Muscle layer of duodenum (tissue), 2 donors: ENCODE measurements at regions not wholly inside any gene's neighbourhood (a gene's known extent, or its start where the extent isn't known, plus 50 kb on each side); places are given as distances from the start of the nearest gene placed in this dataset.
"Not testable (repeated sequence)": the region's sequence is repeated elsewhere in the genome, so short reads cannot be mapped to it uniquely, and the experiment has no call there.

Experiments used
- H3K27ac ChIP-seq: one replicate; pipeline ENCODE4 v1.7.0; 2013; ENCODE audit warnings: mild to moderate bottlenecking, low read length
- H3K27me3 ChIP-seq: one replicate; pipeline ENCODE4 v1.7.0; 2013; ENCODE audit warnings: low read depth, mild to moderate bottlenecking, control low read depth, low read length
- H3K36me3 ChIP-seq, 2 donors: one replicate each; pipeline ENCODE4 v1.7.0; 2013; ENCODE audit warnings: low read length in 2 of 2, control low read depth in 1 of 2, mild to moderate bottlenecking in 1 of 2; ENCODE audit not compliant: insufficient read depth in 2 of 2, control insufficient read depth in 1 of 2
- H3K4me1 ChIP-seq, 2 donors: one replicate each; pipeline ENCODE4 v1.7.0; 2013; ENCODE audit warnings: low read length in 2 of 2, mild to moderate bottlenecking in 2 of 2, control low read depth in 1 of 2, moderate library complexity in 1 of 2; ENCODE audit not compliant: insufficient read depth in 2 of 2, control insufficient read depth in 1 of 2
- H3K4me3 ChIP-seq, 2 donors: one replicate each; pipeline ENCODE4 v1.7.0; 2013; ENCODE audit warnings: low read length in 2 of 2, low read depth in 1 of 2, mild to moderate bottlenecking in 1 of 2
- H3K9me3 ChIP-seq, 2 donors: one replicate each; pipeline ENCODE4 v1.7.0; 2013; ENCODE audit warnings: low read length in 2 of 2, control low read depth in 1 of 2, mild to moderate bottlenecking in 1 of 2; ENCODE audit not compliant: control insufficient read depth in 1 of 2
- donor health status: healthy.

DNA sequence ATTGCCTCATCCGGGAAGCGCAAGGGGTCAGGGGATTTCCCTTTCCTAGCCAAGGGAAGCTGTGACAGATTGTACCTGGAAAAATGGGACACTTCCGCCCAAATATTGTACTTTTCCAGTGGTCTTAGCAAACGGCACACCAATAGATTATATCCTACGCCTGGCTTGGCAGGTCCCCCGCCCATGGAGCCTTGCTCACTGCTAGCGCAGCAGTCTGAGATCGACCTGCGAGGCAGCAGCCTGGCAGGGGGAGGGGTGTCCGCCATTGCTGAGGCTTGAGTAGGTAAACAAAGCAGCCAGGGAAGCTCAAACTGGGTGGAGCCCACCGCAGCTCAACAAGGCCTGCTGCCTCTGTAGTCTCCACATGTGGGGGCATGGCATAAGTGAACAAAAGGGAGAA lies 1075.4 kb upstream of the GOT2 start:
- H3K4me1 ChIP-seq, H3K36me3 ChIP-seq, H3K9me3 ChIP-seq, H3K27me3 ChIP-seq, H3K4me3 ChIP-seq, H3K27ac ChIP-seq: not testable (repeated sequence)

DNA sequence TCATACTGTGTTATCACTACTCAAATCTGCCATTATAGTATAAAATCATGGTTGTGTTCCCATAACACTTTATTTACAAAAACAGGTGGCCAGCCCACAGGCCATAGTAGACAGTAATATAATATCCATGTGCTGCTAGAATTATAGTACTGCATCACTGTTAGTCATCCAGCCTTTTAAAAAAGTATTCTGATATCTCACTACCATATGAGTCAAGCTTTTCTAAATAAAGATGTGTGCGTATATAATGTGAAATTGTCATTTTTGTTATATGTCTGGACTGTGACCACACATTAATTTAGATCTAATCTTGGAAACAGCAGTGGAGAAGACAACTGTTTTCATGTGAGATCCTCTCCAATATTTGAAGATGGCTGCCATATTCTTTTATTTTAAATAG lies 1049.1 kb upstream of the GOT2 start:
- H3K9me3 ChIP-seq = peaks cover 0 to 8% of the 10 kb centered on the region in 2 donors
- no peaks in the 10 kb centered on the region for H3K4me1 ChIP-seq
- H3K27ac ChIP-seq = no peak overlapping the region
- no peaks in the 10 kb centered on the region for H3K36me3 ChIP-seq
- no peak overlapping the region for H3K4me3 ChIP-seq
- H3K27me3 ChIP-seq = no peaks in the 10 kb centered on the region

DNA sequence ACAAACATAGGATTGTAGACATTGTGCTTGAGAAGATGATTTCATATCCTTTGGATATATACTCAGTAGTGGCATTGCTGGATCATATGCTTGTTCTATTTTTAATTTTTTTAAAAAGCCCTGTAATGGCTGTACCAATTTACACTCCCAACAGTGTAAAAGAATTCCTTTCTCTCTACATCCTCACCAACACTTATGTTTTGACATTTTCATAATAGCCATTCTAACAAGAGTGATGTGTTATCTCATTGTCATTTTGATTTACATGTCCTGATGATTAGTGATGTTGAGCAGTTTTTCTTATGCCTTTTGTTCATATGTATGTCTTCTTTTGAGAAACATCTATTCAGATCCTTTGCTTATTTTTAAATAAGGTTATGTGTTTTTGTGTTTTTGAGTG lies 1039.2 kb upstream of the GOT2 start:
- Histone ChIP-seq H3K27ac (no peak overlapping the region), H3K4me1 (no peaks in the 10 kb centered on the region), H3K9me3 (no peaks in the 10 kb centered on the region)

DNA sequence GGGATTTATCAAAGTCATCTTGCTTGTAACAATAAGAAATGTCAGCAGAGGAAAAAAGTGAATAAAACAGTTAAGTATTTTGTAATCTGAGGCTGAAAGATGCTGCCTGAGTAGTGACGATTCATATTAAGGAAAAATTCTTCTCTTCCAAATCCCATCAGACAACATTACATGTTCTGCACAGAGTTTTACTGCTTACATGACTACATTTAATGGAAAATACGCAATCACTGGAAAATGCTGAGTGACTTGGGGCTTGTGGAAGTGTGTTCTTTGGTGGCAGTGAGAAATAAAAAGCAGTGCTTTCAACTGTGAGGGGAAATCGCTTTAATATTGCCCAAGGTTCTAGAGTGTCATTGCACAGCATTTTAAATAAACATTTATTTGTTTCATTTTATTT lies 1025.2 kb upstream of the GOT2 start:
- H3K27ac ChIP-seq = no peak overlapping the region
- H3K4me3 ChIP-seq = no peak overlapping the region
- no peaks in the 10 kb centered on the region for H3K36me3 ChIP-seq
- H3K27me3 ChIP-seq = no peaks in the 10 kb centered on the region
- no peaks in the 10 kb centered on the region for H3K9me3 ChIP-seq
- H3K4me1 ChIP-seq = no peaks in the 10 kb centered on the region

More for the DNA sequence above, 1039.2 kb upstream of the GOT2 start:
- no peaks in the 10 kb centered on the region for H3K36me3 ChIP-seq
- H3K27me3 ChIP-seq = no peaks in the 10 kb centered on the region
- H3K4me3 ChIP-seq = no peak overlapping the region

DNA sequence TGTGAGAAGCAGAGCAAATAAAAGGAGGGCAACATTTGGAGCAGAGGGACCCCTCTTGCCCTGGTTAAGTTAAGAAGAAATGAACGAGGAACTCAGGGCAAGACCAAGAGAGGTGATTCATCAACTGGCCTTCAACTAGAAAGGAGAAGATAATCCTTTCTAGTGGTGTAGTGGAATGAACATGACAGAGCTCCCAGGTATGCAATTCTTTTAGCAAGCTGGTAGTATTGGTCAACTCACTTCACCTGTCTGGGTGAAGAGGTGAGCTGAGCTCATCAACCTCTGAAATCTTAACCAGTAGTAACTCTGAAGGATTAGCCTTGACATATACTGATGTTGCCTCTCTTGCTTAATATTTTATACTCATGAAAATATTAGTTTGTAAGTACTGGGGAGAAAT lies 1024.7 kb upstream of the GOT2 start:
- Histone ChIP-seq H3K9me3 (no peaks in the 10 kb centered on the region), H3K27ac (no peak overlapping the region), H3K4me1 (no peaks in the 10 kb centered on the region), H3K4me3 (no peak overlapping the region), H3K27me3 (no peaks in the 10 kb centered on the region), H3K36me3 (no peaks in the 10 kb centered on the region)

DNA sequence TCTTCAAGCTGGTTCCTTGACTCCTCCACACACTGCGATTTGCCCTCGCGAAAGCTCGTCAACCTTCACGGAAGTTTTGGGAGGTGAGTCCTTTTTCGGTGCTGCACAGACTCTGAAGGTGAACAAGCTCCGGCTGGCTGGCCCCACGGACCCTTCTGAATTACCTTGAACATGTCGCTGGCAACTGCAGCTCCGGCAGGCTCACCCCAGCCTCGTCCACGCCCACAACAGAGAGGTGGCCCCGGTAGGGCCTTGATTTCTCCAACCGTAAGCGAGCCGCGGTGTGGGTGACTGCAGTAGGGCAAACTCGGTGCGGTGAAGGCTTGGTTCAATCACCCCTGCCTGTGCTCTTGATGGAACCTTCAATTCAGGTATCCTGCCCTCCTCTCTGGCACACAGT lies 1020.7 kb upstream of the GOT2 start:
- H3K4me1 ChIP-seq = no peaks in the 10 kb centered on the region
- no peak overlapping the region for H3K4me3 ChIP-seq

DNA sequence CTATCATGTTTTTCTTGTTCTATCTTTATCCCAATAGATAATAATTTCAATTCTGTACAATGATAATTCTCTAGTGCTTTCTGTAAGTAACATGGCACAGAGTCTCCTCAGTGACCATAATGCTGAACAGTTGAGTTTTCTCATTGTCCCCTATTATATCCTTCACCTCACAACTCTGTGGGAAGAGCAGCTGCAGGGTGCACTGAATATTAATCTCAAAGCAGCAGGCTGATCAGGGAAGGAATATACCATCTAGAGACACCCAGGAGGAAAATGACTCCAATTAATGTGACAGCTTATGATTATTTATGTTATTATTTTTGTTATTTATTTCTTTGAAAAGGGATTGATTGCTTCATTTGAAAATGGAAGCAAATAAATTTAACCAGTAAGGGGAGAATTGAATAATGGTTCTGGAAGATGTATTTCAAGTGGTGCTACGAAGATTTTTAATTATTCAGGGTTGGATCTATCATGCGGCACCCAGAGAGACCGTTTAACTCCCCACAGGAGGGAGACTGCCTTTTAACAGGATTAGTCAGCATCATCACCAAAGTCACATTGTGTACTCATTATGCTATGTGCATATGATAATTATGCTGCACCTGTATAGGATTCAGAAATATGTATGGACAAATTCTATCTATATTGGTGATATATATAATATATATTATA lies 1015.7 kb upstream of the GOT2 start:
- H3K4me3 ChIP-seq = no peak overlapping the region
- H3K4me1 ChIP-seq = no peaks in the 10 kb centered on the region
- no peaks in the 10 kb centered on the region for H3K36me3 ChIP-seq
- H3K27ac ChIP-seq = no peak overlapping the region
- no peaks in the 10 kb centered on the region for H3K9me3 ChIP-seq
- H3K27me3 ChIP-seq = no peaks in the 10 kb centered on the region

More for the DNA sequence above, 1020.7 kb upstream of the GOT2 start:
- no peaks in the 10 kb centered on the region for H3K27me3 ChIP-seq
- no peaks in the 10 kb centered on the region for H3K36me3 ChIP-seq
- H3K27ac ChIP-seq = no peak overlapping the region
- H3K9me3 ChIP-seq = no peaks in the 10 kb centered on the region

DNA sequence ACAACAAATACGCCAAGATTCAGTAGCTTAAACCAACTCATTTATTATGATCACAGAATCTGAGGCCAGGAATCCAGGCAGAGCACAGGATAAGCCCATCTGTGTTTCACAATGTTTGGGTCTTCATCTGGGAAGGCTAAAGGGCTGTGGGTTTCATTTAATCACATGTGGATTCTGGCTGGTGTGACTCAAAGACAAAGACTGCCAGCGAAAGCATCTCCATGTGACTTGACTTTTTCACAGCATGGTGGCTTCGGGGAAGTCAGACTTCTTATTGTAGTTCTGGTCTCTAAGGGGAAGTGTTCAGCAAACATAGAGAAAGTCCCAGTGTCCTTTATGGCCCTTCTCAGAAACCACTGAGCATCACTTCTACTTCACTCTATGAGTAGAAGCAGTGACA lies 1014.4 kb upstream of the GOT2 start:
- H3K4me3 ChIP-seq = no peak overlapping the region
- no peaks in the 10 kb centered on the region for H3K36me3 ChIP-seq
- no peaks in the 10 kb centered on the region for H3K9me3 ChIP-seq
- no peaks in the 10 kb centered on the region for H3K27me3 ChIP-seq
- H3K27ac ChIP-seq = no peak overlapping the region
- H3K4me1 ChIP-seq = no peaks in the 10 kb centered on the region

DNA sequence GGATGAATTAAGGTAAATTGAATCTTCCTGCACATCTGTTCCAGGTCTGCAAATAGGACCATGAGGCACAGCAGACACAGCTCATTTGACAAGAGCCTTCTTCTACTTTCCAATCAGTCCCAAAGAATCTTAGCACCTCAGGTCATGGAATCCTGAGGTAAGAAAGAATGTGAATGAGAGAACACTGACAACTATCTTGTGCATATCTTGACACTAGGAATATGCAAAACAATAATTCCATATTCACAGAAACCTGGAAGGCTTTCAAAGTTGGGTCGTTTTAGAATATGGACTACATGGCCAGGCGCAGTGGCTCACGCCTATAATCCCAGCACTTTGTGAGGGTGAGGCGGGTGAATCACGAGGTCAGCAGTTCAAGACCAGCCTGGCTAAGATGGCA lies 1009.4 kb upstream of the GOT2 start:
- Histone ChIP-seq H3K27ac (no peak overlapping the region), H3K4me3 (no peak overlapping the region), H3K36me3 (no peaks in the 10 kb centered on the region), H3K27me3 (no peaks in the 10 kb centered on the region), H3K4me1 (no peaks in the 10 kb centered on the region), H3K9me3 (no peaks in the 10 kb centered on the region)

DNA sequence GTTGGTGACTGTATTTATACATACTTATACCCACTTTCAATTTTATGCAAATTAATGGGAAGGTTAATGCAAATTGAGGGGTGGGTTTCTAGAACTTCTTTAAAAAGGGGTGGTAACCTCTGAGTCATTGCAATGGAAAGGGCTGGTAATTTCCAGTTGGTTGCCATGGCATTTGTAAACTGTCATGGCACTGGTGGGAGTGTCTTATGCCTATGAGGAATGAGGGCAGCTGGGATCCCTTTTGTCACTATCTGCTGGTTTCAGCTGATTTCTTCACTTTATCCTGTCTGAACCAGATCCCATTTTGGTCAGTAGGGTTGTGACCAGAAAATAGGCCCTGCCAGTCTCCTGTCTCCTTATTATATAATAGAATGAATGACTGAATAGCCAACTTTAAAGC lies 1006.7 kb upstream of the GOT2 start:
- Histone ChIP-seq H3K9me3 (no peaks in the 10 kb centered on the region), H3K4me3 (no peak overlapping the region), H3K4me1 (no peaks in the 10 kb centered on the region), H3K27ac (no peak overlapping the region), H3K27me3 (no peaks in the 10 kb centered on the region), H3K36me3 (no peaks in the 10 kb centered on the region)

DNA sequence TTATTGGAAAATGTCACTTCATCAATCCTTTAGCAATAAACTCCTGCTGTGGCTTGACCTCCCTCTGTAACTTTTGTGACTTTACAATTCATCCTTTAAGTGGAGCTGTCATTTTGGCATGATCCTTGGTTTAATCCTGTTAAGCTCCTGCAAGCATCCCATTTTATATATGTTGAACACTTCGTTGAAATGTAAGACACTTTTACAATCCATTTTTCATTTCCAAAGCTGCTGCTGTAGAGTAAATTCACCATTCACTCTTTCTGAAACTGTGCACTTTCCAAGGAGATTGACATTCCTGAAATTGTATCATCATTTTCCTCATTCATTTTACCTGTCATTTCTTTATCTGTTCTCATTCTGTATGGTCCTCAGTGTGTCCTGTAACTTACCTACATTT lies 1003.2 kb upstream of the GOT2 start:
- H3K4me1 ChIP-seq = no peaks in the 10 kb centered on the region
- H3K4me3 ChIP-seq = no peak overlapping the region
- H3K36me3 ChIP-seq = no peaks in the 10 kb centered on the region
- no peak overlapping the region for H3K27ac ChIP-seq
- no peaks in the 10 kb centered on the region for H3K27me3 ChIP-seq
- no peaks in the 10 kb centered on the region for H3K9me3 ChIP-seq

DNA sequence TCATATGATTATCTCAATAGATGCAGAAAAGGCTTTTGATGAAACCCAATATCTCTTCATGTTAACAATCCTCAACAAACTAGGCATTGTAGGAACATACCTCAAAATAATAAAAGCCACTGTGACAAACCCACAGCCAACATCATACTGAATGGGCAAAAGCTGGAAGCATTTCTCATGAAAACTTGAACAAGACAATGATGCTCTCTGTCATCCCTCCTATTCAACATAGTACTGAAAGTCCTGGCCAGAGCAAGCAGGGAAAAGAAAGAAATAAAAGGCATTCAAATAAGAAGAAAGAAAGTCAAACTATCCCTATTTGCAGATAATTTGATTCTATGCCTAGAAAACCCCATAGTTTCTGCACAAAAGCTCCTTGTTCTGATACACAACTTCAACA lies 999.2 kb upstream of the GOT2 start:
- no peak overlapping the region for H3K4me3 ChIP-seq
- H3K36me3 ChIP-seq = no peaks in the 10 kb centered on the region
- H3K27me3 ChIP-seq = no peaks in the 10 kb centered on the region
- H3K27ac ChIP-seq = no peak overlapping the region
- H3K4me1 ChIP-seq = no peaks in the 10 kb centered on the region
- no peaks in the 10 kb centered on the region for H3K9me3 ChIP-seq
